ENCODE measurements at regions not wholly inside any gene's neighbourhood (a gene's known extent, or its start where the extent isn't known, plus 50 kb on each side); places are given as distances from the start of the nearest gene placed in this dataset.

DNA sequence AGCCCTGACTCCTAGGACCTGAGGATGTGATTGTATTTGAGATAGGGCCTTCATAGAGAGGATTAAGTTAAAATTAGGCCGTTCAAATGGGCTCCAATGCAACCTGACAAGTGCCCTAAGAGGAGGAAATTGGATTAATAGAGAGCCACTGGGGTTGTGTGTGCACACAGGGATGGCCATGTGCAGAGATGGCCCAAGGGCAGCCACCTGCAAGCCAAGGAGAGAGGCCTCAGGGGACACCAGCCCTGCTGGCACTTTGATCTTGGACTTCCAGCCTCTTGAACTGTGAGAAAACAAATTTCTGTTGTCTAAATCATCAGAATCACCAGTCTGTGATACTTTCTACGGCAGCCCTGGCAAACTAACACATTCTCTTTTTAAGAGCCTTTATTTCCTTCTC is 598.8 kb downstream of the UTRN start:
- H3K27me3 ChIP-seq (ENCODE audit: control insufficient read depth in 4 of 4, insufficient read depth in 4 of 4, low read length in 3 of 4), result no peaks in the 10 kb centered on the region
- 94% methylated on average over 2 of the region's 2 CpGs for WGBS

DNA sequence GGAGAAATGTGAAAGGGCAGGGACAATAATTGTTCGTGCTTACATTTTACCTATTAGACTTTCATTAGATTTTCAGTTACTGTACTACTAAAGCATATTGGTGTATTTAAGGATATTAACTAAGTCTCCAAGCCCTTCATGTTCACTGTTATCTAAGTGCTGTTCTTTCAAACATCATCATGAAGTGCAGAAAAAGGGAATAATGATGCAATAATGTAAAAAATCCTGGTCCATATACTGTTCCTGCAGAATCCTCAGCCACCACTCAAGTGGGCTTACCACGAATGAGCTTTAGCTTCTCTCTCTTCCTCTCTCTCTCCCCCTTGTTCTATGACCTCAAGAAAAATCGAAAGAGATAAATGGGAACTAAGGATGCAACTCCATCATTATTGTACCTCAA is 600.7 kb downstream of the UTRN start:
- Histone ChIP-seq H3K9me3 (ENCODE audit: control insufficient read depth in 4 of 4, low read length in 3 of 4) (no peaks in the 10 kb centered on the region), H3K36me3 (ENCODE audit: control insufficient read depth in 4 of 4, insufficient read depth in 3 of 4, low read depth in 1 of 4, low read length in 3 of 4) (no peaks in the 10 kb centered on the region), H3K4me1 (ENCODE audit: control insufficient read depth in 4 of 4, insufficient read depth in 4 of 4, low read length in 3 of 4) (no peaks in the 10 kb centered on the region), H3K27ac (ENCODE audit: low read depth in 1 of 2, low read length in 2 of 2) (no peak overlapping the region), H3K4me3 (ENCODE audit: low read depth in 1 of 3, low read length in 3 of 3) (no peak overlapping the region), H3K9ac (ENCODE audit: low read depth in 1 of 2, low read length in 2 of 2) (no peak overlapping the region), H3K27me3 (ENCODE audit: control insufficient read depth in 4 of 4, insufficient read depth in 4 of 4, low read length in 3 of 4) (no peaks in the 10 kb centered on the region)
- DNase-seq (ENCODE audit: low spot score), result no peak
- 69% methylated on average over 3 of the region's 3 CpGs for WGBS
- TF ChIP-seq, protein P1, sequence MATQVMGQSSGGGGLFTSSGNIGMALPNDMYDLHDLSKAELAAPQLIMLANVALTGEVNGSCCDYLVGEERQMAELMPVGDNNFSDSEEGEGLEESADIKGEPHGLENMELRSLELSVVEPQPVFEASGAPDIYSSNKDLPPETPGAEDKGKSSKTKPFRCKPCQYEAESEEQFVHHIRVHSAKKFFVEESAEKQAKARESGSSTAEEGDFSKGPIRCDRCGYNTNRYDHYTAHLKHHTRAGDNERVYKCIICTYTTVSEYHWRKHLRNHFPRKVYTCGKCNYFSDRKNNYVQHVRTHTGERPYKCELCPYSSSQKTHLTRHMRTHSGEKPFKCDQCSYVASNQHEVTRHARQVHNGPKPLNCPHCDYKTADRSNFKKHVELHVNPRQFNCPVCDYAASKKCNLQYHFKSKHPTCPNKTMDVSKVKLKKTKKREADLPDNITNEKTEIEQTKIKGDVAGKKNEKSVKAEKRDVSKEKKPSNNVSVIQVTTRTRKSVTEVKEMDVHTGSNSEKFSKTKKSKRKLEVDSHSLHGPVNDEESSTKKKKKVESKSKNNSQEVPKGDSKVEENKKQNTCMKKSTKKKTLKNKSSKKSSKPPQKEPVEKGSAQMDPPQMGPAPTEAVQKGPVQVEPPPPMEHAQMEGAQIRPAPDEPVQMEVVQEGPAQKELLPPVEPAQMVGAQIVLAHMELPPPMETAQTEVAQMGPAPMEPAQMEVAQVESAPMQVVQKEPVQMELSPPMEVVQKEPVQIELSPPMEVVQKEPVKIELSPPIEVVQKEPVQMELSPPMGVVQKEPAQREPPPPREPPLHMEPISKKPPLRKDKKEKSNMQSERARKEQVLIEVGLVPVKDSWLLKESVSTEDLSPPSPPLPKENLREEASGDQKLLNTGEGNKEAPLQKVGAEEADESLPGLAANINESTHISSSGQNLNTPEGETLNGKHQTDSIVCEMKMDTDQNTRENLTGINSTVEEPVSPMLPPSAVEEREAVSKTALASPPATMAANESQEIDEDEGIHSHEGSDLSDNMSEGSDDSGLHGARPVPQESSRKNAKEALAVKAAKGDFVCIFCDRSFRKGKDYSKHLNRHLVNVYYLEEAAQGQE (IDR thresholded peaks at IDR 0.05), result no peak
- TF ChIP-seq, protein P2, sequence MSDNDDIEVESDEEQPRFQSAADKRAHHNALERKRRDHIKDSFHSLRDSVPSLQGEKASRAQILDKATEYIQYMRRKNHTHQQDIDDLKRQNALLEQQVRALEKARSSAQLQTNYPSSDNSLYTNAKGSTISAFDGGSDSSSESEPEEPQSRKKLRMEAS (IDR thresholded peaks at IDR 0.05), result no peak
- TF ChIP-seq TAF1 (conservative IDR thresholded peaks at IDR 0.05) (no peak), FOXA1 (IDR thresholded peaks at IDR 0.05) (no peak), YY1 (IDR thresholded peaks at IDR 0.05) (no peak), RAD21 (IDR thresholded peaks at IDR 0.05) (no peak), HNF4G (IDR thresholded peaks at IDR 0.05) (no peak), HNF4A (conservative IDR thresholded peaks at IDR 0.05) (no peak), EGR1 (IDR thresholded peaks at IDR 0.05; ENCODE audit: low read depth in 2 of 2) (no peak), NR2F2 (IDR thresholded peaks at IDR 0.05) (no peak), JUND (IDR thresholded peaks at IDR 0.05) (no peak)
- TF ChIP-seq, protein P3, sequence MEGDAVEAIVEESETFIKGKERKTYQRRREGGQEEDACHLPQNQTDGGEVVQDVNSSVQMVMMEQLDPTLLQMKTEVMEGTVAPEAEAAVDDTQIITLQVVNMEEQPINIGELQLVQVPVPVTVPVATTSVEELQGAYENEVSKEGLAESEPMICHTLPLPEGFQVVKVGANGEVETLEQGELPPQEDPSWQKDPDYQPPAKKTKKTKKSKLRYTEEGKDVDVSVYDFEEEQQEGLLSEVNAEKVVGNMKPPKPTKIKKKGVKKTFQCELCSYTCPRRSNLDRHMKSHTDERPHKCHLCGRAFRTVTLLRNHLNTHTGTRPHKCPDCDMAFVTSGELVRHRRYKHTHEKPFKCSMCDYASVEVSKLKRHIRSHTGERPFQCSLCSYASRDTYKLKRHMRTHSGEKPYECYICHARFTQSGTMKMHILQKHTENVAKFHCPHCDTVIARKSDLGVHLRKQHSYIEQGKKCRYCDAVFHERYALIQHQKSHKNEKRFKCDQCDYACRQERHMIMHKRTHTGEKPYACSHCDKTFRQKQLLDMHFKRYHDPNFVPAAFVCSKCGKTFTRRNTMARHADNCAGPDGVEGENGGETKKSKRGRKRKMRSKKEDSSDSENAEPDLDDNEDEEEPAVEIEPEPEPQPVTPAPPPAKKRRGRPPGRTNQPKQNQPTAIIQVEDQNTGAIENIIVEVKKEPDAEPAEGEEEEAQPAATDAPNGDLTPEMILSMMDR (IDR thresholded peaks at IDR 0.05; ENCODE audit: low read depth, low read length, missing input control), result no peak
- TF ChIP-seq, protein P4, sequence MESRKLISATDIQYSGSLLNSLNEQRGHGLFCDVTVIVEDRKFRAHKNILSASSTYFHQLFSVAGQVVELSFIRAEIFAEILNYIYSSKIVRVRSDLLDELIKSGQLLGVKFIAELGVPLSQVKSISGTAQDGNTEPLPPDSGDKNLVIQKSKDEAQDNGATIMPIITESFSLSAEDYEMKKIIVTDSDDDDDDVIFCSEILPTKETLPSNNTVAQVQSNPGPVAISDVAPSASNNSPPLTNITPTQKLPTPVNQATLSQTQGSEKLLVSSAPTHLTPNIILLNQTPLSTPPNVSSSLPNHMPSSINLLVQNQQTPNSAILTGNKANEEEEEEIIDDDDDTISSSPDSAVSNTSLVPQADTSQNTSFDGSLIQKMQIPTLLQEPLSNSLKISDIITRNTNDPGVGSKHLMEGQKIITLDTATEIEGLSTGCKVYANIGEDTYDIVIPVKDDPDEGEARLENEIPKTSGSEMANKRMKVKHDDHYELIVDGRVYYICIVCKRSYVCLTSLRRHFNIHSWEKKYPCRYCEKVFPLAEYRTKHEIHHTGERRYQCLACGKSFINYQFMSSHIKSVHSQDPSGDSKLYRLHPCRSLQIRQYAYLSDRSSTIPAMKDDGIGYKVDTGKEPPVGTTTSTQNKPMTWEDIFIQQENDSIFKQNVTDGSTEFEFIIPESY (IDR thresholded peaks at IDR 0.05), result no peak

More for the DNA sequence above, 598.8 kb downstream of the UTRN start:
- no peaks in the 10 kb centered on the region for H3K4me1 ChIP-seq (ENCODE audit: control insufficient read depth in 4 of 4, insufficient read depth in 4 of 4, low read length in 3 of 4)
- H3K9ac ChIP-seq (ENCODE audit: low read depth in 1 of 2, low read length in 2 of 2), result no peak overlapping the region
- H3K4me3 ChIP-seq (ENCODE audit: low read depth in 1 of 3, low read length in 3 of 3), result no peak overlapping the region
- no peaks in the 10 kb centered on the region for H3K9me3 ChIP-seq (ENCODE audit: control insufficient read depth in 4 of 4, low read length in 3 of 4)
- no peaks in the 10 kb centered on the region for H3K36me3 ChIP-seq (ENCODE audit: control insufficient read depth in 4 of 4, insufficient read depth in 3 of 4, low read depth in 1 of 4, low read length in 3 of 4)
- DNase-seq (ENCODE audit: low spot score), result no peak
- H3K27ac ChIP-seq (ENCODE audit: low read depth in 1 of 2, low read length in 2 of 2), result no peak overlapping the region
- TF ChIP-seq, protein P3 (IDR thresholded peaks at IDR 0.05; ENCODE audit: low read depth, low read length, missing input control), result no peak
- TF ChIP-seq, protein P1 (IDR thresholded peaks at IDR 0.05), result no peak
- TF ChIP-seq, protein P2 (IDR thresholded peaks at IDR 0.05), result no peak
- no peak for TF ChIP-seq SP1 (IDR thresholded peaks at IDR 0.05)

All from liver (tissue), 8 donors.